Effector CD4-positive, alpha-beta T cell (primary cell): ENCODE measurements at regions not wholly inside any gene's neighbourhood (a gene's known extent, or its start where the extent isn't known, plus 50 kb on each side); places are given as distances from the start of the nearest gene placed in this dataset.

ENCODE experiments used
- DNase-seq: peaks from one replicate; pipeline ENCODE4 v3.0.0-alpha.2; 2020

GRCh38 chr2:106572541-106573450 lies 85.6 kb downstream of the CD8B2 start:
- no peak for DNase-seq

- DNase-seq: no peak
Measured at GRCh38 chr2:106573773-106574172, 86.6 kb downstream of the CD8B2 start.

- DNase-seq: no peak
Measured at GRCh38 chr2:106575955-106576354, 88.8 kb downstream of the CD8B2 start.

GRCh38 chr2:106577255-106577651 lies 90.1 kb downstream of the CD8B2 start:
- no peak for DNase-seq

GRCh38 chr2:106579750-106580197 lies 92.6 kb downstream of the CD8B2 start:
- no peak for DNase-seq

GRCh38 chr2:106580241-106580640 lies 93.1 kb downstream of the CD8B2 start:
- no peak for DNase-seq

- no peak for DNase-seq
Measured at GRCh38 chr2:106581328-106581727, 94.2 kb downstream of the CD8B2 start.

GRCh38 chr2:106581755-106582147 lies 94.6 kb downstream of the CD8B2 start:
- DNase-seq: no peak

GRCh38 chr2:106582148-106583143 lies 95.3 kb downstream of the CD8B2 start:
- DNase-seq: peak; percentile 37

GRCh38 chr2:106584304-106584954 lies 97.3 kb downstream of the CD8B2 start:
- no peak for DNase-seq

GRCh38 chr2:106596844-106597243 lies 109.7 kb downstream of the CD8B2 start:
- DNase-seq: no peak

- DNase-seq: no peak
Measured at GRCh38 chr2:106599540-106599939, 112.4 kb downstream of the CD8B2 start.

GRCh38 chr2:106602042-106602441 lies 114.9 kb downstream of the CD8B2 start:
- DNase-seq: no peak

- no peak for DNase-seq
Measured at GRCh38 chr2:106606652-106607051, 119.5 kb downstream of the CD8B2 start.

GRCh38 chr2:106607371-106607770 lies 120.2 kb downstream of the CD8B2 start:
- no peak for DNase-seq

GRCh38 chr2:106609780-106610179 lies 122.6 kb downstream of the CD8B2 start:
- DNase-seq: no peak

GRCh38 chr2:106614511-106615291 lies 127.5 kb downstream of the CD8B2 start:
- no peak for DNase-seq

GRCh38 chr2:106618614-106619013 lies 131.4 kb downstream of the CD8B2 start:
- DNase-seq: no peak

- DNase-seq: no peak
Measured at GRCh38 chr2:106623456-106623855, 136.3 kb downstream of the CD8B2 start.

- no peak for DNase-seq
Measured at GRCh38 chr2:106624787-106625380, 137.7 kb downstream of the CD8B2 start.

GRCh38 chr2:106628377-106628776 lies 141.2 kb downstream of the CD8B2 start:
- no peak for DNase-seq

GRCh38 chr2:106629981-106630380 lies 142.8 kb downstream of the CD8B2 start:
- DNase-seq: no peak
